OCI-LY3 (cell line): ENCODE measurements at regions not wholly inside any gene's neighbourhood (a gene's known extent, or its start where the extent isn't known, plus 50 kb on each side); places are given as distances from the start of the nearest gene placed in this dataset.

Experiments
- CTCF ChIP-seq: fragments of 200-600, 300-600 bp; sonication (generic); IDR thresholded peaks from 2 replicates; pipeline ENCODE4 v1.5.1; 2014; ENCODE audit warnings: antibody characterized with exemption, low read length, low read depth
- EZH2phosphoT487 ChIP-seq: fragments of 200-600 bp; shearing (Covaris generic); IDR thresholded peaks from 2 replicates; pipeline ENCODE4 v1.6.1; 2018; ENCODE audit warnings: antibody characterized with exemption, mixed run types, low read depth

- TF ChIP-seq CTCF = no peak
- no peak for TF ChIP-seq EZH2phosphoT487
These were observed 204.3 kb upstream of the SEL1L start for GRCh38 chr14:81737938-81738337.
